Omental fat pad (tissue), 3 donors: ENCODE measurements at regions not wholly inside any gene's neighbourhood (a gene's known extent, or its start where the extent isn't known, plus 50 kb on each side); places are given as distances from the start of the nearest gene placed in this dataset.
"Not testable (repeated sequence)": the region's sequence is repeated elsewhere in the genome, so short reads cannot be mapped to it uniquely, and the experiment has no call there.

Experiments
- ATAC-seq: fragments of 150-250 bp; one replicate; pipeline ENCODE4 v1.9.1; 2016; ENCODE audit warnings: mild to moderate bottlenecking, moderate library complexity; ENCODE audit not compliant: low FRiP score
- DNase-seq: peaks from one replicate; pipeline ENCODE4 v3.0.0-alpha.2; 2019; ENCODE audit warnings: low spot score
- CTCF ChIP-seq, 3 donors: fragments of 450-650 bp; IDR thresholded peaks; one replicate each; pipeline ENCODE4 v1.5.1; 2016 to 2017; ENCODE audit warnings: antibody characterized with exemption in 3 of 3, mild to moderate bottlenecking in 3 of 3, moderate library complexity in 2 of 3

GRCh38 chr12:125860672-125861288 is 795.5 kb downstream of the AACS start:
- ATAC-seq: no peak
- no peak for DNase-seq
- TF ChIP-seq CTCF (IDR thresholded peaks at IDR 0.05): no peak

- DNase-seq: no peak
- no peak for TF ChIP-seq CTCF (IDR thresholded peaks at IDR 0.05)
- no peak for ATAC-seq
These were observed 796.4 kb downstream of the AACS start for GRCh38 chr12:125861299-125862281.

- not testable (repeated sequence) for DNase-seq, ATAC-seq
These were observed 800.0 kb downstream of the AACS start for GRCh38 chr12:125865236-125865635.

GRCh38 chr12:125871811-125872594 is 806.8 kb downstream of the AACS start:
- no peak for DNase-seq
- TF ChIP-seq CTCF (IDR thresholded peaks at IDR 0.05): no peak
- ATAC-seq: no peak

GRCh38 chr12:125873016-125873415 is 807.8 kb downstream of the AACS start:
- TF ChIP-seq CTCF (IDR thresholded peaks at IDR 0.05): no peak
- ATAC-seq (no peak), DNase-seq (no peak)

GRCh38 chr12:125878483-125878882 is 813.2 kb downstream of the AACS start:
- DNase-seq: no peak
- no peak for ATAC-seq
- no peak for TF ChIP-seq CTCF (IDR thresholded peaks at IDR 0.05)

- ATAC-seq: no peak
- TF ChIP-seq CTCF (IDR thresholded peaks at IDR 0.05): no peak
- no peak for DNase-seq
These were observed 816.9 kb downstream of the AACS start for GRCh38 chr12:125882141-125882540.
